ENCODE measurements at regions not wholly inside any gene's neighbourhood (a gene's known extent, or its start where the extent isn't known, plus 50 kb on each side); places are given as distances from the start of the nearest gene placed in this dataset.
"Not testable (repeated sequence)": the region's sequence is repeated elsewhere in the genome, so short reads cannot be mapped to it uniquely, and the experiment has no call there.

DNA sequence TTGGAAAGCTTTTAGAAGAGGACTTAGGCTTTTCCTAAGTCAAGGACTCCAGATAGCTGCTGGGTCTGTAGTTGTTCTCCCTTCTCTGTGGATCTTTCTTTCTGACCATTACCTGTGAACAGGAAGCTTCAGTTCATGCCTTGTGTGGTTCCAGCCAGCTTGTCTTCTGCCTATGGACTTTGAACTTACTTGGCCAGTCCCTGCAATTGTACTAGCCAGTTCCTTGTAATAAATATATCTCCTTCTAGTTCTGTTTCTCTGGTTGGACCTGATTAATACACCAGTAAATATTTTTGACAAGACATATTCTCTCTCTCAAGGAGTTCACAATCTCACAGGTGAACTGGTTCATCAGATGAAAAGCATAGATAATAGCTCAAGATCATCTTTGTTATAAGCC lies 341.3 kb upstream of the DPPA4 start:
- no peak for DNase-seq

DNA sequence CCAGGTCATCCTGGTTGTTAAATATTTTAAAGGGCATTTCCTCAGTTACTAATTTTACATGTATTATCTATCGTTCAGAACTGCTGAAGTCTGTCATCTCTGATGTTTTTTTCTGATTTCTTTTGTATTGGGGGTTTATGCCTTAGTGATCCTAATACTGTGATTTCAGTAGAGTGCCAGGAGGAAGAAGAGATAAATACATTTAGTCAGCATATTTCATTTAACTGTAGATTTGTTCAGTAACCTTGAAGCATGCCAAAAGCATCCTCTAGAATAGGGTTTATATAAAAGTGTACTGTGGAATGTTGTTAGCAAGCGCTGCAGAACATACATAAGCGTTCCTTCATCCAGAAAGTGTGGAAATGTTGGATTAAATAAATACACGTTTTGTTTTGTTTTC lies 342.3 kb upstream of the DPPA4 start:
- DNase-seq = no peak

DNA sequence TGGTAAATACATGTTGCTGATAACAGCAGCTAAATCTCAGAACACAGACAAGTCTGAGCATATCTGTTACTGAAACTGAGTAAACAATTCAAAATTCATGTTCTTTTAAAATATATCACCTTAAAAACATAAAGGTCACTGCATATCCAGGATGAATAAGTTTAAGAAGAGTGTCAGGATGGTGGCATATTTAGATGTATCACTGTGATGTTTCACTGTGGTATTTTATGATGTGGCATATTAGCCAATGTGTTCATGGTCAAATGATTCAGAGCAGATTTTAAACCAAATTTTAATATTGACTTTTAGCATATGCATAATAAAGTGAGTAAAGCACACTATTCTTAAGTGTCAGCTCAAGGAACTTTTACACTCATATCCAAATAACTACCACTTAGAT lies 346.4 kb upstream of the DPPA4 start:
- DNase-seq = no peak

DNA sequence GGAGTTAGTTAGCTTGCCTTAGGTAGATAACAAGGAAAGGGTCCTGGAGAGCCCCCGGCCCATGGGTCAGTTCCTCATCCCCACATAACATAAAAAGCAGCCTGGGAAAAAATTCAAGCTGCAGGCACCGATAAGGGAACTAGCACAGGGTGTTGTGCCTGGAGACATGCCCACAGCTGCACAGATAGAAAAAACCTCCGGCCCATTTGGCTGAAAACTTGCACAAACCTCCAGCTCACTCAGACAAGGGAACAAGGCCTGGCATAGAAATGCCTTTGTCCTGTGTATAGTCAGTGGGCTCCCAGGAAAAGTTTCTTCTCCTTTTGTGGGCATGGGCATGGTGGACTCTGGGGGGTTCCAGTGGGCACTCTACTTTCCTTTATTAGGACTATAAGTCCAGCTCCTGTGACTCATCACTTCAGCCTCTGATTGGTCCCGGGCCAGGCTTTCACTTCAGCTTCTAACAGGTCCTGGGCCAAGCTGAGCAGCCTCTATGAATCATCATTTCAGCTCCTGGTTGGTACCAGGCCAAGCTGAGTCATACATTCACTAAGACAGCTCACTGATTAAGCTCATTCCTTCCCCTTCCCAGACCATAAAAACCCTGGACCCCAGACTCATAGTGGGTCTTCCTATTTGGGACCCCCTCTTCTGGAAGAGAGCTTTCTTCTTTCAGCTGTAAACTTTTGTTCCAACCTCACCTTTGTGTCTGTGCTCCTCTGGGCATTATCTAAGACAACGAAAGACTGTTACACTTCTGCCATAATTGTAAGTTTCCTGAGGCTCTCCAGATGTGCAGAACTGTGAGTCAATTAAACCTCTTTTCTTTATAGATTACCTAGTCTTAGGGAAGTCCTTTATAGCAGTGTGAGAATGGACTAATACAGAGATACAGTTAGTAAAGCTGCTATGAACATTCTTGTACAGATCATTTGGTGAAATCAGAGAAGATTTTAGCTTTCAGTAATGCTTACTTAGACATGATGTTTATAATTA lies 348.0 kb upstream of the DPPA4 start:
- no peak for DNase-seq

DNA sequence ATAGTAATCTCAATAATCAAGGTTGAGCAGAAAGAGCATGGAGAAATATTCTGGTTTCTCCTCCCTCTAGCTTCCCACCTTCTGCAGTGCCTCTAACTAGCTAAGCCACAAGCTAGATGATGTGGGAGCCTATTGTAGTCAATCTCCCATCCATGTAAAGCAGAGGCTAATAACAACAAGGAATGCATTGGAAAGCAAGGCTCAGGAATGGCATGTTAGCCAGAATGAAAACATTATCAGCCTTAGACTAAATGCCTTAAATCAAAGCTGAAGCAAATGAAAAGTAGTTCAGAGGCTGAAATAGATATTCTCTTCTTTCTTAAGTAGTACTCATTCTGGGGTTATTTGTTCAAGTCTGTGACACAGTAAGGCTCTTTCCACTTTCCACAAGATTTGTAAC lies 350.3 kb upstream of the DPPA4 start:
- peak; percentile 79 for DNase-seq

DNA sequence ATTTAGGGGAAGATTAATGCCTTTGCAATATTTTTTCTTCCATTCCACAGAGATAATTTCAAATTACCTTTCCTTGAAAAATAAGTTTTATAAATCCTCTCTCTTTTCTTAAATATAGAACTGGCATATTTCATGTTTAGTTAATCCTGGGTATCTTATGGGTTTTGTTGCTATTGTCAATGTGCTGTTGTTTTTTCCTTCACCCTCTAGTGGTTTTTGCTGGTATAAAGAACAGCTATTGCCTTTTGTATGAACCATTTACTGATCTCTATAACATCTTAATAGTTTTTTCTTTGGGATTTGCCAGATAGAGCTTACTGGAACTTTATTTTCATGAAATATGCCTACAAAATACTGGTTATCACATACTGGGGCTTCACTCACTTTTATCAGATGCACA lies 359.6 kb upstream of the DPPA4 start:
- no peak for DNase-seq

DNA sequence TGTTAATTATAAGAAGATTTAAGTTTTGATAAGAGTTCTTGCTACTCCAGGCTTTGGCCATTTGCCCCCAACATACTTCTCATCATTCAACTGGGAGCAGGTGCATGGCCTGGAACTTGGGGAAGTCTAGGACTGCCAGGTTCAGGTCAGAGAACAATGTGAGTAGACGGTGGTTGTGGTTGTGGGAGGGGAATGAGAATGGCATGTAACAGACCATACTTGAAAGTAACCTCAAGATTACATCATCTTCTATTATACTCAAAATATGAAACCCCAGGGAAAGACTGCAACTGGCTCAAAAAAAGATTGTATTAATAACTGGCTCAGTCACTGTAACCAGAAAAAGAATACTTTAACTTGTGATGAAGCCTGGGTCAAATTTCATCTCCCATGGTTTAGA lies 364.9 kb upstream of the DPPA4 start:
- no peak for DNase-seq

DNA sequence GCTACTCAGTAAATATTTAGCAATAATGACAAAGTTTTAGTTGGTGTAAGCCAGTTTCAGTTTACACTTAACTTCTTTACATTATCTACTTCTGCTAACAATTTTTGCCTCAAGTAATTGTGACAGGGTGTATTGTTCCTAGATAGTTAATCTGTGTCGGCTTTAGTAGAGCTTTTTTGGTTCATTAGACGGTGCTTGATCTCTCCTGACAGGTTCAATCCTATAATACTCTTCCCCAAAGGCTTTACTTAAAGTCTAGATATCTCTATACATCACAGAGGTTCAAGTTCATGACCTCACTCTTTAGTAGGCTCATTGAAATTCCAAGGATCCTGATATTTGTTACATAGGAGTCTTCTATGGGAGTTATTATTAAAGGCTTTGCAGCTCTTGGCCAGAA lies 365.6 kb upstream of the DPPA4 start:
- peak; percentile 92 for DNase-seq

DNA sequence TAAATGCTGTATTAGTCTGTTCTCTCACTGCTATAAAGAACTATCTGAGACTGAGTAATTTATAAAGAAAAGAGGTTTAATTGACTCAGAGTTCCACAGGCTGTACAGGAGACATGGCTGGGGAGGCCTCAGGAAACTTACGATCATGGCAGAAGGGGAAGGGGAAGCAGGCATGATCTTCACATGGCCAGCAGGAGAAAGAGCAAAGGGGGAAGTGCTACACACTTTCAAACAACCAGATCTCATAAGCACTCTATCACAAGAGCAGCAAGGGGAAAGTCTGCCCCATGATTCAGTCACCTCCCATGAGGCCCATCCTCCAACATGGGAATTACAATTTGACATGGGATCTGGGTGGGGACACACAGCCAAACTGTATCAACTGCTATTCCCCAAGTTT lies 367.8 kb upstream of the DPPA4 start:
- DNase-seq = not testable (repeated sequence)

DNA sequence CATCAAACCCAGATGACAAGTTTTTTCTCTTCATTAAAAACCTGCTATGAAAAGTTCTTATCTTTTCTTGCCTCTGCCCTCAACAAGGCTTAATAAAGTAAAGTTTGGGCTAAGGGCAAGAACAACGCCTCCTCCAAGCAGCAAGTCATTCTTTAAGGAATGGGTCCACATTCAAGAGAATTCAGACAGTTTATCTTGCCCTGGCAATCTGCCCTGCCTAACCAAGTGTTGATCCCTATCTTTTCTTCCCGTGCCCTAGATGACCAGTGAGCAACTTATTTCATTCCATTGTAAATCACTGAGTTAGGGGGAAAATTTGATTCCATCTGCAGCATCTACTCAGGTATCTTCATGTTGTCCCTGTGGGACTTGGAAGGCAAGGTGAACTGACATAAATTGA lies 370.3 kb upstream of the DPPA4 start:
- no peak for DNase-seq

DNA sequence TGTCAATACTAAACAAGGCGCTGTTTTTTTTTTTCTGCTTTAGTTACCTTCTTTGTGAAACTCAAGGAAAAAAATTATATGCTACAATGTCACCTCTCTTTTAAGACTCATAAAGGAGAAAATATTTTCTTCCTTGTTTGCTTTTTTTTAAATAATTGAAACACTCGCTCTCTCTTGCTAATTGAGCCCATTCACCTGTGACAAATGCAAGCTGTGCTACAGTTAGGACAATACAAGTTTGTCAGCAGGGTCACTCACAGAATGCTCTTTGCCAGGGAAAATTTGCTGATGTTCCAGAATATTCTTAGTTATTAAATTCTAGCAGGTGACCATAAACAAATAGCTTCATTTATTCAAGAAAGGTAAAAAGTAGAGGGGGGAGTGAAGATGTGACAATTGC lies 375.9 kb upstream of the DPPA4 start:
- no peak for DNase-seq

DNA sequence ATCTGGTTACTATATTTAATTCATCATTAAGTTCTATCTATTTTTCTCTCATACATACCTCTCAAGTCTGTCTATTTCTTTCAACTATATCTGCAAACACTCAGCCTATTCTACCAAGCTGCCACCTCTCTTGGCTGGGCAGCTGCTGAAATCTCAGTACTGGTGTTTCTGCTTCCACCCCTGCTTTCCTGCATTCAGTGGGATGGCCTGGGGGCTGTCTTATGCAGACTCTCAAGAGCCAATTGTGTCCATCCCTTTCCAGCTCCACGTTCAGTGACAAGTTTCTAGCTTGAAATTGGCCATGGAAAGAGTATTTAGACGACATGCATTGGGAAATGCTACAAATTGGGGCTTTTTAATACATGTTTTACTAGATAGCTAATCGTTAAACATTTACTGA lies 378.4 kb upstream of the DPPA4 start:
- no peak for DNase-seq

DNA sequence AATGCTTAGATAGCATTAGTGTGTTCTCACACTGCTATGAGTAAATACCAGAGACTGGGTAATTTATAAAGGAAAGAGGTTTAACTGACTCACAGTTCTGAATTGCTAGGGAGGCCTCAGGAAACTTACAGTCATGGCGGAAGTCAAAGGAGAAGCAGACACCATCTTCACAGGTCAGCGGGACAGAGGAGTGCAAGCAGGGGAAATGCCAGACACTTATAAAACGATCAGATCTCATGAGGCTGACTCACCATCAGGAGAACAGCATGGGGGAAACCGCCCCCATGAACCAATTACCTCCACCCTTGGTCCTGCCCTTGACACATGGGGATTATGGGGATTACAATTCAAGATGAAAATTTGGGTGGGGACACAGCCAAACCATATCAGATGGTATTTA lies 381.5 kb upstream of the DPPA4 start:
- DNase-seq = peak; percentile 39

DNA sequence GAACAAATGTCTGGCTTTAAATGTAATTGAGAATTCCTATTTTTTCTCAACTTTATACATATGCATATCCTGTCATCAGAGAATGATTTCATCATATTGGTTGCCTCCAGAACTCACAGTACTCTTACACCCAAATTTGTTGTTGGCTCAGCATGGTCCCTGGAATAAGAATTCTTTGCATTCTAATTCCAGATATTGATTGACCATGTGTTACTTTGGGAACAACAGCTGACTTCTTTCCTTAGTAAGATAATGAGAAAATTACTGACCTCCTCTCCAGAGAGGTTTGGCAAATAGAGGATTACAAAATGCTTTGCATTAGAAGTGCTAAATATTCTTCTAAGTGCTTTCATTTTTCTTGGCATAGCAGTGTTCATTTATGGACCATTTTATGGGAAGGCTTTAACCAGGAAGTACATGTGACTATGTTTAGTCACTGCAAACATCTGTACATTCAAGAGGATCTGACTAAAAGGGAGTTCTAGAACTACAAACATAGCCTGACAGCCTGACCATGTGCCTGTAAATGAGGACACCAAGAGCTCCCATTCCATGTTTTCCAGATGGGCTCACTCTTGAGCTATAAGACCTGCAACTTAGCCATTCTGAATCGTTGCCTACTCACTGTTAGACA lies 391.6 kb upstream of the DPPA4 start:
- DNase-seq = no peak

DNA sequence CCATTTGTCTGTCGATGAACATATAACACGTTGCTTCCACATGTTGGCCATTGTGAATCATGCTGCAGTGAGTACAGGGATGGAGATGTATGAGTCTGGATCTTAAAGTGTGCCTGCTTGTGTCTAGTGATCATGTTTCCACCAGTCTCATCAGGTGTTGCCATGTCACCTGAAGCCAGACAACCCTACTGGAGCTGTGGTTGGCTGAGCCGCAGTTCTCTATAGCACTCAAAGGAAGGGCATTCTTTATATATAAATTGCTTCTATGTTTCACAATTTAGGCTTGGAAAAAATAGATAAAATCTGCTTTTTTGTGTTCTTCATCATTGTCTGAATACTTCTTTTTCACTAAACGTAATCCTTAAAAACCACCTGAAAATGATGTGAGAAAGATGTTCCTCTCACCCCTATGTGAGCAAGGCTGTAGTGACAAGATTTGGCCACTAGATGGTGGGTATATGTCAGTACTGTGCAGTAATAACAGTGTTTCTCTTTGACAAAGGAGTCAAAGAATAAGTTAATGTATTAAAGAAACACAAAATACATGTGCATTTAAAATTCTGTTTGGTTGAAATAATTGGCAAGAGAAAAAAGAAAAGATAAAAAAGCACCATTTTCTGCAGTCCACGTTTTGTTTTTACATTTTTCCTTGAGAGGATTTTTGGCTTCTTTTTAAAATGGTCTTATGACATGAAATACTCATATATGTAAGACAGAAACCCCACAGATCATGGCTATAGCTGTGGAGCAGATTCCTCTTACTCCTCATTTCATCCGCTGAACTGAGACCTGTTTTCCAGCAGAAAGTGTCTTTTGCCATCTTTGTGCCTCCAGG lies 394.5 kb upstream of the DPPA4 start:
- peak; percentile 86 for DNase-seq

DNA sequence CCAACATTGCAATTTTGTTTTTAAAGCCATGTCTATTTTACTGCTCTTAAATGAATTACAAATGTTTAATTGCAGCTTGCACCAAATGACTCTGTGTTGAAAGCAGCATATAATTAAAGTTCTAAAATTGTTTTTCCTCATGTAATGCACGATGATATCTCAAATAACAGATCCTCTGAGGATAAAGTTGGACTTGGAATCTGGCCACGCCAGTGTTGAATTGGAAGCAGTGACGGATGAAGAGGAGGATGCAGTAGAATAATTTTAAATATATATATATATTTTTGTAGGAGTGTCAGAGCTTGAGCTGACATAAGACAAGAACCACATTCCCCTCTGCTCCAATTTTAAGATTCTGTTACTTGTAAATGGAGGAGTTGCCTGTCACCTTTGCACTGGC lies 406.6 kb upstream of the DPPA4 start:
- DNase-seq = no peak

DNA sequence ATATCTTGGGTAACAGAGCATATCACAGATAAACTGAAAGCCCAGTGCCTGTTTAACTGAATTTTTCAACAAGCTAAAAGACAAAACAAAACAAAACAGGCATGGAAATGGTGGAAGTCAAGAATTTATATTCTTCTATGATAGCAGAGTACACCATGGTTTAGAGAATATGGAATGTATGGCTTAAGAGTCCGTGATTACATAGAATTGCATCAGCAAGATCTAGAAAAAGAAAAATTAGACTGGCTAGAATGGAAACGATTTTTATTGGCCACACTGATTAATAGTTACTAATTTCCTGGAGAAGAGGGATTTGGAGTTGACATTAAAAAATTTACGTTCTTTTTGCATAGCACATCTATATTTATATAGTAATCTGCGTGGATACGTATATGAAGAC lies 435.2 kb upstream of the DPPA4 start:
- no peak for DNase-seq

DNA sequence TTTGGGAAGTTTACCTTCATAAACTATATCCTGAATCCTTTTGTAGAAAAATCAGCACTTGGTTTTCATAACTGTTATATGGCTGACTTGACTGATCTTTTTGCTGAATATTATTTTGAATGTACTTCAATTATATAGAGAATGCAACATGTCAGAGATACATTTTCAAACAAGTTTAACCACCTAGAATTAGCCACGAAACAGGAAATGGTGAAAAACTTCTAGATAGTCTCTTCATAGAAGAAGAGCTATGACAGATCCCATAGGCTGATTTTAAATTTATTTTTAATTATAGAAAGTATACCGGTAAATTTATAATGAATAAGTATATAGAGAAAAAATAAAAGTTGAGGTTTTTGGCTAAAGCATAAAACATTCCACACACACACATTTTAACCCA lies 436.8 kb upstream of the DPPA4 start:
- DNase-seq = no peak

DNA sequence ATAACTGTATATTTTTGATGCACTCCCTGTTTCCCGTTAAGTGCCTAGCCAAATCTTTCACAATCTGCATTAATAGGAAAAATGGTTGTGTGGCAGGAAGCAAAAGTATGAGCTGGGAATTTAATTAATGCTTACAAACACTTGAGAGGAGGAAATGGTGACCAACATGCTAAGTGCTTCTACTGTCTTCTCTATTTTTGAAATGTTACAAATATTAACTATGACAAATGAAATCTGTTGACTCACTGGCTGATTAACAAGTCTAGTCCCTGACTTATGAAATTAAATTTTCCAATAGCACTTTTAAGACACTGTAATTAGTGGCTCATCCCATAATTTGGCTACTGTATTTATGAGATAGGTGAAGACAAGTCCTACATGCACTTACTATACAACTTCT lies 446.9 kb upstream of the DPPA4 start:
- no peak for DNase-seq

DNA sequence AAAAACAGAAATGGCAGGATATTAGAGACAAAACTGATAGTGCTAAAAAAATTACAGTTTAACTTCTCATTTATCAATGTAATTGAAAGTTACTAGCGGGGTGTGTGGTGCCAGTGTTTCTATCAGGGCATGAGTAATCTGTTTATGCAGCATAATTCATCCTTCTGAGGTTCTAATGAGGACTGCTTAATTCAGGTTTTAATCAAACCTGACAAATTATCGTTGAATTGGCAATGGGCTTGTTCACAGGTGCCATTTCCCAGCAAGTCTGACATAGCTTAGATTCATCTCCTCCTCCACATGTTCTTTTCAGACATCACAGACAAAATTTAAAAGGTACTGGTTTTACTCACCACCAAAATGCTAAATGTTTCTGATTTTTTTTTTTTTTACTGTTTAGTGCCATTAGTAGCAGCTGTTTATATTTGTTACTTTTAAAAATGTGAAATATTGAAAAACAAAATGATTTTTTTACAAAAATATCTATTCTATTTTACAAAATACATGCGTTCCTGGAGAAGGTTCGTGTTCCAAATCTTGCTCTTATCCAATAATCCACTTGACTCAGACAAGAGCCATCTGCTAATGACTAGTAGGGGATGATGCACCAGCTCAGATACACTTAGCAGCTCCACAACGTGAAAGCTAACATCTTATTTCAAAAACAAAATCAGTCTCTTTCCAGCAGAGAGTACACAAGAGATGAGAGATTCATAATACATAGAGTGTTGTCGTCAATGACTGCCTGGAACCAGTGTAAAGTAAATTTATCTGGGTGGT lies 447.7 kb upstream of the DPPA4 start:
- DNase-seq = peak; percentile 91

DNA sequence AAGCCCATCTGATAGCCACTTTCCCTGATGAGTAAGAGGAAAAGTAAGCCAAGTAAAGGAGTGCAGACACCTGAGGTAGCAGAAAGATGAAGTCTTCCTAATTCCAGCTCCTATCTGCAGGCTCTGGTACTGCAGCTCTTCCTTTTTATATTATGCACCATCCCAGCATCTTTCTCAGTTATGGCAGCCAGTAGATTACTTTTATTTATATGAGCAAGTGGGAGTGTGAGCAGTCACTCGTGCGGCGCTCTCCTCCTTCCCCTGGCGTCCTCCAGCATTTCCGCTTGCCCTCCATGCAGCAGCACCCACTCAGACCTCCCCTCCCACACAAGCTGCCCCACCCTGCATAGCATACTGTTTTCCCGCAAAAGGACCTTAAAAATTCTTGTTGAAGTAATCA lies 465.9 kb upstream of the DPPA4 start:
- peak; percentile 56 for DNase-seq

DNA sequence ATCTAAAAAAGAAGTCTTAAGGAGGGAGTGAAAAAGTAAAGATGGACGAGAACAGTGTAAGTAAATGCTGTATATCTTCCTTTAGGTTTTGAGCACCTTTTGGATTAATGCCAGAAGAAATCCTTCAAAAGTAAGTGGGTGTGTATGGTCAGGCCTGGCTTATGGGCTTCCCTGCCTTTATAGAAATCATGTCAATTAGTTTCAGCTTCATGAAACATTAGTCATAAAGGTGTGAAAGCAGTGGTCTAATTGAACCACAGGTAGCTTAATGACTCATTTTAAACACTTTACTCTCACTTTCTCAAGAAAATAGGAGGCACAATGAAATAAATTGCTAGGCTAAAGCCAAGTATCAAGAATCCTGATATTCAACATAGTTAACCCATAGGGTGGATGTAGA lies 467.4 kb upstream of the DPPA4 start:
- no peak for DNase-seq

DNA sequence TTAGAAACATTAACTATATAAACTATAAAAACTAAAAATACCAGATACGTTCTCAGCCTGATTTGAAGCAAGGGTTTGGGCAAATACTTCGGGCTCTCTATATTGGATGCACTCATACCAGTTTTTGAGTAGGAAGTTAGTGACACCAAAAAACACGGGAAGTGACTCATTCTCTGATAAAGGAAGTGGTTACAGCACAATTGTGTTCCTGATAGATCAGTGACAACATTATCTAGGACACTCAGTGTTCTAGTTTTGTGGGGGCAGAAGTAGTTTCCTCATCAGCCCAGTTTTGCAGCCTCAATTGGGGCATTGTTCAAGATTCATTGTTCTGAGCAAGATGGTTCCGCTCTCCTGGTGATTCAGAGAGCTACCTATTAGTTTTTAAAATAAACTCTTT lies 469.6 kb upstream of the DPPA4 start:
- no peak for DNase-seq

Measured in NCI-H82 (cell line).